ENCODE measurements at regions not wholly inside any gene's neighbourhood (a gene's known extent, or its start where the extent isn't known, plus 50 kb on each side); places are given as distances from the start of the nearest gene placed in this dataset.
"Not testable (repeated sequence)": the region's sequence is repeated elsewhere in the genome, so short reads cannot be mapped to it uniquely, and the experiment has no call there.

- peak; percentile 75 to 88 (median 80) for DNase-seq
Measured at GRCh38 chr14:30270200-30271161, 288.5 kb upstream of the G2E3 start.

DNA sequence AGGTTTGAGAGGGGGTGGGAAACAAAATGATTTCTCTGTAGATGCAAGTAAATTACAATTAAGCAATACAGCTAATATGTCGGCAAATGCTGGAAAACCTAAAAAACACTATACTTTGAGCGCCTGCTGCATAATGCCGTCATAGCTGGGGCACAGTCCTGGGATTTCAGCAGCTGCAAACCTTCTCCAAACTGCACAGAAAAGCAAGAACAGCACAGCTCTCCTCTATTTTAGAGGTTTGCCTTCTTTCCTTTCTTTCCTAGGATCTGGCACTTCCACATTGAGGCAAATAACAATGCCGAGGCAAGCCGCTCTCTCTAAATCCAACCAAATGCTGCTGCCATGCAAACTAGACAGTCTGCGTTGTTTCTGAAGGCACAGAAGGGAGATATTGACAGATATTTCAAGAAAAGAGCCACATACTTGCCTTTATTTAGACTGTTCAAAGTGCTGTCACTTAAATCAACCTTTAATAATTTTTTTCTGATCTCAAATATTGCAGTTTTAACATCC lies 287.1 kb upstream of the G2E3 start:
- DNase-seq = no peak

- DNase-seq = no peak
Measured at GRCh38 chr14:30272848-30273832, 285.8 kb upstream of the G2E3 start.

DNA sequence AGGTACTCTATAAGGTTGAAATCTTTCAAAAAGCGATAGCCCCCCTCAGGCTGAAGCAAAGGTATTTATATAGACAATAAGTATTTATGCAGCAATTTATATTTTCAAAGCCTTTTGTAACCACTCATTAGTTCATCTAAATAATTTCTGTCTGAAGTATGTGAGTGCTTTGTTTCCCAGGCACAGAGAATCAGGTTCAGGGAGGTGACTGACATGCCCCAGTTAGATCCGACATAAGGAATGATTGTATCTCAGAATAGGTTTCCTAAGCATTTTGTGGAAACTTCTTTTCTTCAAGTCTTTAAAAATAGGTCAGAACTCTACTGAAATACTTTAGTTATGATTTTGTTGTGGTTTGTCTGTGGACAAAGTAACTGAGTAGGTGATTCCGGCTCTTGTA lies 283.4 kb upstream of the G2E3 start:
- DNase-seq = no peak

DNA sequence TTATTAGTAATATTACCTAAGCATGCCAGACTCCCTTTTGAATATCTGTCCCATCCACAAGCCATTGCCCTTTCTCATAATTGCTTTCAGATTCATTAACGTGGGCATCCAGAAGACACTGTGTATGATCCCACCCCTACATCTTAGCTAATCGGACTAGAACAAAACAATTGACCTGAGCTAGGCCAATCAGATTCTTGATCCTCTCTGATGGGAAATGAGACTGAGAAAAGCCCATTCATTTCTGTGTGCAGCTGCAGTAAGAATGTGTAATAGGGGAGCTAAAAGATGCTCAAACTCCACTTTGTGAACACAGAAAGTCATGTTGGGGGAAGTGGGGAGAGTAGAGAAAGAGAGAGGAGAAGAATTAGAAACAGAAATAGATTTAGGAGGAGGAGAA lies 281.7 kb upstream of the G2E3 start:
- no peak for DNase-seq

DNA sequence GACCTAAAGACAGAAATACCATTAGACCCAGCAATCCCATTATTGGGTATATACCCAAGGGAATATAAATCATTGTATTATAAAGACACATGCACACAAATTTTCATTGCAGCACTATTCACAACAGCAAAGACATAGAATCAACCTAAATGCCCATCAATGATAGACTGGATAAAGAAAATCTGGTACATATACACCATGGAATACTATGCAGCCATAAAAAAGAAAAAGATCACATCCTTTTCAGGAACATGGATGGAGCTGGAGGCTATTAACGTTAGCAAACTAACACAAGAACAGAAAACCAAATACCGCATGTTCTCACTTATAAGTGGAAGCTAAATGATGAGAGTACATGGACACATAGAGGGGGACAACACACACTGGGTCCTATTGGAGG lies 280.1 kb upstream of the G2E3 start:
- DNase-seq = not testable (repeated sequence)

- peak; percentile 22 to 49 (median 33) for DNase-seq
Measured at GRCh38 chr14:30283822-30284446, 275.0 kb upstream of the G2E3 start.

DNA sequence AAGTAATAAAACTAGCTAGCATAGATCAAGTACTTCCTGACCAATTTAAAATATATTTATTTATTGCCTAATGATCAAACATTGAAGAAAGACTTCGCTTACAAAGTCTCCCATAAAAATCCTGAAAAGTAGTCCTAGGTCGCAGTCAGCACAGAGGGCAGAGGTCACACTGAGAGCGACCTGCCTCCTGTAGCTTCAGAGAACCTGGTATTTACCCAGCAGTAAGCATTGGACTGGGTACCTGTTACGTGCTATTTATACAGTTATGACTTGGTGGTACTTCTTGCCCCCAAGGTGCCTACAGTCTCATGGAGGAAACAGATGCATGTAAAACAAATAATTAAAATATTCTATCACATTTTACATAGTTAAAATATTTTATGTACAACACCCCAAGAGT lies 274.1 kb upstream of the G2E3 start:
- DNase-seq = no peak

- DNase-seq = no peak
Measured at GRCh38 chr14:30287579-30288445, 271.1 kb upstream of the G2E3 start.

GRCh38 chr14:30290001-30290400 lies 269.0 kb upstream of the G2E3 start:
- DNase-seq = no peak

DNA sequence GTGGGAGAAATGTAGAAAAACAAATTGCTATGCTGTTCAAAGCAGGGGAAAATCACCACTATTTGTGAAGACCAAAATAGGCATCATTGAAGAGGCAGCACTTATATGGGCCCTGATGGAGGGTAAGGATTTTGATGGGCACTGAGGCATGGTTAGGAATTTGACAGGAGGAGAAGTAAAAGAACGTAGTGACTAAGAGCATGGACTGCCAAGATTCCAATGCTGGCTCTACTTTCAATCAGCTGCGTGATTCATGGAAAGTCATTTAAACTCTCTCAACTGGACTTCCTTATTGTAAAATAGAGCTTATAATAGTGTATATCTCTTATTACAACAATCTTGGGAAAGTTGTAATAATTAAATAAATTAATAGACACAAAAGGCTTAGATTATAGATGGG lies 267.7 kb upstream of the G2E3 start:
- no peak for DNase-seq

DNA sequence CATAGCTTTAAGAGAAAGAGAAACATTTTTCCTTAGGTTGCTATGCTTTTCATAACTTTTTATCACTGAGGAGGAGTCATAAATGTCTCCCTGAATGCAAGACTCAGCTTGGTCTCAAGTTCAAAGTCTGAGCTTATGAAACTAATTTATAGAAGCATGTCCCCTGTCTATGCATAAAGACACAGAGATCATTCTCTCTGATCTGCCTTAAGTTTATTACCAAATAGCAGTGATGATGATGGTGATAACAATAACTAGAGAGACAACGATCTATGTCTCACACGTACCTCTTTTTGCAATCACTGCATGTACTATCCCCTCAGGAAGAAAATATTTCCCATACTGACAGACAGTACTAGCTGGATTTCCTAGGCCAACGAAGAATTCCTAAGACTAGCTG lies 266.4 kb upstream of the G2E3 start:
- no peak for DNase-seq

DNA sequence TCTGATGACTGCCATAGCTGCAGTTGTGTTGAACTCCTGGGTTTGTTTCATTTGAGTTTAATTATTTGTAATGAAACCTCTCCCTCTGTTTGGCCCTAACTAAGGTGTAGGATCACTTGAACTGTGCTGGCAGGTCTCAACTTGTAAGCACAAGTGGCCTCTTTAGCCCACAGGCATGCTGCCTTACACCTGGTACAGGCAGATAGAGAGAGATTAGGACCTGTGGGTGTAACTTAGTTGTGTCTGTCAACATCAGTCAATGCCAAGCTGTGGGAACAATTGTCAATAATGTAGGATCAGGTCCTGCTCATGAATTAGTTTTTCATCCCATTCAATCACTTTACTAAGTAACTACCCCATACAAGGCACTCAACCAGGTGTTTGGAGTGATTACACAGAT lies 263.0 kb upstream of the G2E3 start:
- no peak for DNase-seq

DNA sequence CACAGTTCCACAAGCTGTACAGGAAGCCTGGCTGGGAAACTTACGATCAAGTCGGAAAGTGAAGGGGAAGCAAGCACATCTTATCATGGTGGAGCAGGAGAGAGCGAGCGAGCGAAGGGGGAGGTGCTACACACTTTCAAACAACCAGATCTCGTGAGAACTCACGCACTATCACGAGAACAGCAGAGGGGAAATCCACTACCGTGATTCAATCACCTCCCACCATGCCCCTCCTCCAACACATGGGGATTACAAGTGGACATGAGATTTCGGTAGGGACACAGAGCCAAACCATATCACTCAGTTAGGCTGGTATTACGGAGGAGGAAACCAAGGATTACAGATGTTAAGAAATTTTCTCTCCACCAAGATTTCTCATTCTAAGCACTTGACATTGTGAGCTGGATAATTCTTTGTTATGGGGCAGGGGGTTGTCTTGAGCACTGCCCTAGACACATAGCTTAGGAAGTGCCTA lies 262.0 kb upstream of the G2E3 start:
- peak in 1 of 4 experiments; percentile 13 for DNase-seq

GRCh38 chr14:30297876-30298795 lies 260.8 kb upstream of the G2E3 start:
- no peak for DNase-seq

GRCh38 chr14:30299915-30300314 lies 259.0 kb upstream of the G2E3 start:
- DNase-seq = no peak

DNA sequence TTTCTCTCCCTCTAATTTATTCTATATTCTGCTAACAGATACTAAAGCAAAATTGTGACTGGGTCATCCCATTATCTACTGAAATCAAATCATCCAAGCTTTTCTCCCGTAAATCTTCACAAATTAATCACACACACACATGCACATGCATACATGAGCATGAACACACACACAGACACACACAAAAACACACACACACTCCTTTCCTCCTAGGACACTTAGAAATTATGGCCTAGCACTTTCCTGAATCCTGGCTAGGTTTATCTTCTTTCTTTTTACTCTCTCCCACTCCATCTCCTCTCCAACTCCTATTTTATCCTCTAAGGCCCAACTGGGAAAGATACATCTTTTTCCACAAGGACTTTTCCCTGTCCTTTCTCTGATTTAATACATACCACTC lies 255.6 kb upstream of the G2E3 start:
- no peak for DNase-seq

DNA sequence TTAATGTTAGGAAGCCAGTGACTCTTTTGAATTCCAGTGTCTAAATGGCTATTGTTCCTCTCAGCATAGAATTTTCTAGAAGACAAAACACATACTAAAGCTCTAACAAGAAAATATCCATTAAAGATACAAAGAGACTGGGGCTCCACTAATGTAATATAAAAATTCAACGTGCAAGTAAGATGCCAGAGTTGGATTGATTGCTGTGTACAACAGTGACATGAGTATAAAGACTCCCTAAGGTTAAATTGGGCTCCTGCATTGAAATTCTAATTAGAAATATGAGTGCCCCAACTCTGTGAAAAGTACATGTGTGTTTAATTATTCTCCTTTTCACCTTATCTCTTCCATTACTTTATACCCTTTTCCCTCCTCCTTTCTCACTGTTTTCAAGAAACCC lies 253.6 kb upstream of the G2E3 start:
- DNase-seq = no peak

DNA sequence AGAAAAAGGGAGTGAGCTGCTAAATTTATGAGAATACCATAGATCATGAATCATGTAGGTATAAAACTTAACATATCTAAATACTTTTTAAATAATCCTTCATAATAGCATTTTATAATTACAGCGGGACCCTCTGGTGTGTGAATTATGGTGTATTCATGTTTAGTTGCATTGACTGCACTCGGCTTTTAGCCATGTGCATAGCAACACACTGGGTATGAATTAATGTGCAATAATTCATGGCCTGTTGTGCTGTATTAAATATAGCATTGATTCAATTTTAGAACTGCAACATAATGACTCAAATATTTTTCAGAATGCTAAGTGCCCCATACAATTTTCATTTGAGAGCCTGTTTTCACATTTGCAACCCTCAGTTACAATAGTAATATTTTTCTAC lies 249.6 kb upstream of the G2E3 start:
- DNase-seq = no peak

- DNase-seq = no peak
Measured at GRCh38 chr14:30312214-30312613, 246.7 kb upstream of the G2E3 start.

Data from suppressor macrophage (primary cell).